ENCODE measurements at regions not wholly inside any gene's neighbourhood (a gene's known extent, or its start where the extent isn't known, plus 50 kb on each side); places are given as distances from the start of the nearest gene placed in this dataset.
A peak's percentile ranks its signal among the peaks of the same experiment; 100 is the strongest.

- Histone ChIP-seq H4K20me1 (replicated peaks; ENCODE audit: insufficient read depth) (peaks cover 4% of the 10 kb centered on the region; the same call in 1 of the 2 replicates), H3K27ac (ENCODE audit: low read depth) (no peak overlapping the region), H3F3A (replicated peaks; ENCODE audit: low read depth) (no peaks in the 10 kb centered on the region), H3K4me3 (no peak overlapping the region), H3K9me2 (ENCODE audit: insufficient read depth) (no peaks in the 10 kb centered on the region), H3K4me1 (ENCODE audit: insufficient read depth) (peaks cover 17% of the 10 kb centered on the region), H3K79me2 (replicated peaks; ENCODE audit: insufficient read depth) (peaks cover 63% of the 10 kb centered on the region), H2AFZ (no peak overlapping the region), H3K36me3 (ENCODE audit: insufficient read depth) (no peaks in the 10 kb centered on the region), H3K4me2 (no peak overlapping the region), H3K27me3 (ENCODE audit: insufficient read depth) (no peaks in the 10 kb centered on the region)
- Mint-ChIP-seq H3K9me3 (no peaks in the 10 kb centered on the region), H3K27me3 (ENCODE audit: insufficient read depth, low read depth, poor library complexity) (peaks cover 5% of the 10 kb centered on the region), H3K4me3 (no peak overlapping the region), H3K27ac (no peak overlapping the region), H3K4me1 (peaks cover 44% of the 10 kb centered on the region), H3K36me3 (ENCODE audit: low read depth) (no peaks in the 10 kb centered on the region)
- no peak for TF ChIP-seq NANOG (IDR thresholded peaks at IDR 0.05; ENCODE audit: borderline replicate concordance)
- TF ChIP-seq ZNF114 (CRISPR knock-in tag; IDR thresholded peaks at IDR 0.05): no peak
- TF ChIP-seq EZH2phosphoT487 (IDR thresholded peaks at IDR 0.05; ENCODE audit: unreplicated experiment): no peak
- TF ChIP-seq ZNF462 (CRISPR knock-in tag; IDR thresholded peaks at IDR 0.05): no peak
- TF ChIP-seq, protein P1, sequence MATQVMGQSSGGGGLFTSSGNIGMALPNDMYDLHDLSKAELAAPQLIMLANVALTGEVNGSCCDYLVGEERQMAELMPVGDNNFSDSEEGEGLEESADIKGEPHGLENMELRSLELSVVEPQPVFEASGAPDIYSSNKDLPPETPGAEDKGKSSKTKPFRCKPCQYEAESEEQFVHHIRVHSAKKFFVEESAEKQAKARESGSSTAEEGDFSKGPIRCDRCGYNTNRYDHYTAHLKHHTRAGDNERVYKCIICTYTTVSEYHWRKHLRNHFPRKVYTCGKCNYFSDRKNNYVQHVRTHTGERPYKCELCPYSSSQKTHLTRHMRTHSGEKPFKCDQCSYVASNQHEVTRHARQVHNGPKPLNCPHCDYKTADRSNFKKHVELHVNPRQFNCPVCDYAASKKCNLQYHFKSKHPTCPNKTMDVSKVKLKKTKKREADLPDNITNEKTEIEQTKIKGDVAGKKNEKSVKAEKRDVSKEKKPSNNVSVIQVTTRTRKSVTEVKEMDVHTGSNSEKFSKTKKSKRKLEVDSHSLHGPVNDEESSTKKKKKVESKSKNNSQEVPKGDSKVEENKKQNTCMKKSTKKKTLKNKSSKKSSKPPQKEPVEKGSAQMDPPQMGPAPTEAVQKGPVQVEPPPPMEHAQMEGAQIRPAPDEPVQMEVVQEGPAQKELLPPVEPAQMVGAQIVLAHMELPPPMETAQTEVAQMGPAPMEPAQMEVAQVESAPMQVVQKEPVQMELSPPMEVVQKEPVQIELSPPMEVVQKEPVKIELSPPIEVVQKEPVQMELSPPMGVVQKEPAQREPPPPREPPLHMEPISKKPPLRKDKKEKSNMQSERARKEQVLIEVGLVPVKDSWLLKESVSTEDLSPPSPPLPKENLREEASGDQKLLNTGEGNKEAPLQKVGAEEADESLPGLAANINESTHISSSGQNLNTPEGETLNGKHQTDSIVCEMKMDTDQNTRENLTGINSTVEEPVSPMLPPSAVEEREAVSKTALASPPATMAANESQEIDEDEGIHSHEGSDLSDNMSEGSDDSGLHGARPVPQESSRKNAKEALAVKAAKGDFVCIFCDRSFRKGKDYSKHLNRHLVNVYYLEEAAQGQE (IDR thresholded peaks at IDR 0.05; ENCODE audit: unreplicated experiment): no peak
- no peak for TF ChIP-seq CREB1 (CRISPR knock-in tag; IDR thresholded peaks at IDR 0.05; ENCODE audit: low read depth)
- DNase-seq (ENCODE audit: low spot score) (no peak), ATAC-seq (peak; percentile 44)
Observed at GRCh38 chr11:92458486-92458885, 233.9 kb downstream of the FAT3 start.

Measured in GM23338 (cell line).